C4-2B (cell line): ENCODE measurements at regions not wholly inside any gene's neighbourhood (a gene's known extent, or its start where the extent isn't known, plus 50 kb on each side); places are given as distances from the start of the nearest gene placed in this dataset.

Experiments used
- CTCF ChIP-seq: fragments of 450-650 bp; conservative IDR thresholded peaks from 2 replicates; pipeline ENCODE4 v1.5.1; 2017; ENCODE audit warnings: mild to moderate bottlenecking
- ZFX ChIP-seq: fragments of 450-650 bp; IDR thresholded peaks from 2 replicates; pipeline ENCODE4 v1.6.1; 2017

GRCh38 chr12:3427956-3428355 lies 63.0 kb upstream of the PRMT8 start:
- TF ChIP-seq CTCF (no peak), ZFX (no peak)
